ENCODE measurements at regions not wholly inside any gene's neighbourhood (a gene's known extent, or its start where the extent isn't known, plus 50 kb on each side); places are given as distances from the start of the nearest gene placed in this dataset.

GRCh38 chr3:3532508-3532907, 266.7 kb upstream of the LRRN1 start:
- Histone ChIP-seq H3K23ac (ENCODE audit: insufficient read length) (no peak overlapping the region), H2BK15ac (ENCODE audit: low read length) (no peak overlapping the region), H2BK12ac (ENCODE audit: low read depth, low read length) (no peak overlapping the region), H3K23me2 (ENCODE audit: low read depth, low read length) (no peaks in the 10 kb centered on the region), H3K4me2 (ENCODE audit: insufficient read depth in 1 of 2, low read depth in 2 of 2, low read length in 2 of 2) (no peak overlapping the region), H2BK120ac (replicated peaks; ENCODE audit: low read depth, low read length) (no peak overlapping the region), H3K9me3 (ENCODE audit: insufficient read depth in 2 of 2, low read depth in 1 of 2, low read length in 1 of 2) (no peaks in the 10 kb centered on the region), H3K36me3 (ENCODE audit: control insufficient read depth in 2 of 4, insufficient read depth in 4 of 4, low read length in 3 of 4) (no peaks in the 10 kb centered on the region), H4K20me1 (replicated peaks in 1 of 2; ENCODE audit: control insufficient read depth in 1 of 2, insufficient read depth in 2 of 2, low read length in 2 of 2) (no peaks in the 10 kb centered on the region), H3K18ac (ENCODE audit: extremely low read depth, low read length) (no peak overlapping the region), H3K56ac (replicated peaks; ENCODE audit: insufficient read length, low read depth, low read length) (no peak overlapping the region), H4K91ac (replicated peaks; ENCODE audit: insufficient read length, low read length) (no peak overlapping the region), H3K4ac (replicated peaks; ENCODE audit: insufficient read length, low read depth, low read length) (no peak overlapping the region), H4K5ac (ENCODE audit: insufficient read length, low read depth, low read length) (no peak overlapping the region), H4K8ac (ENCODE audit: extremely low read depth, insufficient read depth, low read length) (no peak overlapping the region), H2AFZ (ENCODE audit: low read length) (no peak overlapping the region), H3K27me3 (replicated peaks in 1 of 4; ENCODE audit: control insufficient read depth in 3 of 4, extremely low read depth in 1 of 4, insufficient read depth in 3 of 4, low read length in 3 of 4) (no peaks in the 10 kb centered on the region), H3K27ac (ENCODE audit: low read depth, low read length) (no peak overlapping the region), H2BK5ac (ENCODE audit: low read depth, low read length) (no peak overlapping the region), H3K79me2 (ENCODE audit: control insufficient read depth in 1 of 2, insufficient read depth in 2 of 2, low read length in 2 of 2) (no peaks in the 10 kb centered on the region), H3K4me3 (ENCODE audit: extremely low read depth in 1 of 4, insufficient read depth in 2 of 4, low read depth in 3 of 4, low read length in 4 of 4) (no peak overlapping the region), H2AK5ac (ENCODE audit: low read depth, low read length) (no peak overlapping the region), H3K14ac (ENCODE audit: insufficient read length) (no peak overlapping the region), H3K79me1 (ENCODE audit: low read depth, low read length) (no peaks in the 10 kb centered on the region), H3K9ac (replicated peaks in 1 of 4; ENCODE audit: extremely low read depth in 1 of 4, low read depth in 3 of 4, low read length in 3 of 4) (no peak overlapping the region), H2BK20ac (ENCODE audit: low read length) (no peak overlapping the region), H3K4me1 (replicated peaks in 1 of 4; ENCODE audit: control insufficient read depth in 3 of 4, insufficient read depth in 4 of 4, low read length in 3 of 4) (no peaks in the 10 kb centered on the region)
- DNase-seq (ENCODE audit: low read depth in 1 of 2, low spot score in 2 of 2): no peak
- 69% methylated on average over 1 of the region's 1 CpG; no CpG with 5 or more reads in 1 of the 2 experiments for WGBS, 2 experiments (ENCODE audit: extremely low coverage in 1 of 2, insufficient coverage in 1 of 2, insufficient read length in 1 of 2, insufficient replicate concordance in 2 of 2, low coverage in 1 of 2, low lambda C conversion rate in 2 of 2, missing lambda C conversion rate in 1 of 2)
- ChIA-PET CTCF (ENCODE audit: partially characterized antibody) (interaction anchor here (0.6 to 0.7 kb wide), 2 partner anchors 210 to 314 kb away, joined by 3 to 4 read pairs; no protein-coding TSS in a partner anchor), POLR2A (ENCODE audit: partially characterized antibody) (no interaction called here)
- no peak for FAIRE-seq
- TF ChIP-seq GTF2F1 (IDR thresholded peaks at IDR 0.05; ENCODE audit: borderline replicate concordance, low read depth, low read length) (no peak), CTBP2 (IDR thresholded peaks at IDR 0.05; ENCODE audit: borderline replicate concordance, insufficient read depth, insufficient read length, low read length) (no peak)

Data from H1 (cell line).